Upper lobe of left lung (tissue), 4 donors: ENCODE measurements at regions not wholly inside any gene's neighbourhood (a gene's known extent, or its start where the extent isn't known, plus 50 kb on each side); places are given as distances from the start of the nearest gene placed in this dataset.

ENCODE experiments used
- EP300 ChIP-seq, 4 donors: sonication (generic); formaldehyde crosslinking; IDR thresholded peaks; one replicate each; pipeline ENCODE4 v1.5.1; 2017; ENCODE audit warnings: antibody characterized with exemption in 4 of 4, control low read depth in 2 of 4
- POLR2A ChIP-seq, 4 donors: fragments of 450-650 bp; IDR thresholded peaks; one replicate each; pipeline ENCODE4 v1.5.1; 2016 to 2017; ENCODE audit warnings: antibody characterized with exemption in 4 of 4, mild to moderate bottlenecking in 2 of 4
- TF ChIP-seq, protein P1 (sequence below), 6 experiments: fragments of 450-650 bp in 4 of 6; fragments of 200-600 bp in 2 of 6; sonication (generic) in 2 of 6; IDR thresholded peaks; one replicate each; pipeline ENCODE4 v1.5.1; 2016 to 2019; ENCODE audit warnings: antibody characterized with exemption in 6 of 6

DNA sequence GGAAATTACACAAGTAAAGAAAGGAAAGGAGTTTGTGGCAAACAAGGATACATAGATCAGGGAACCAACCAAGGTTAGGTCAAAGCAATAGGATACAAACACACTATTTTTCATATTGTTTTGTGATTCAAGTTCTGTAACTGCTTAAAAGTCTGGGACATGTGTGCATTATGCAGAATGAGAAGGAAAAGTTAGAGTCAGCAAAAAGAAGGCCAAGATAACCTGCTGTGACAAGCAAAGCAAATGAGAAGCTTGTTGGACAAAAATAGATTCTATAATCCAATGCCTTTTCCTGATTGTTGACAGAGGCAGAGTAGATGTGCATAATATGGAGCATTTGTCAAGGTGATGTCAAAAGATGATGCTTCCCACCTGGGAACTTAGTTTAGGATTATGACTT is 556.0 kb upstream of the CXADR start:
- TF ChIP-seq, protein P1, sequence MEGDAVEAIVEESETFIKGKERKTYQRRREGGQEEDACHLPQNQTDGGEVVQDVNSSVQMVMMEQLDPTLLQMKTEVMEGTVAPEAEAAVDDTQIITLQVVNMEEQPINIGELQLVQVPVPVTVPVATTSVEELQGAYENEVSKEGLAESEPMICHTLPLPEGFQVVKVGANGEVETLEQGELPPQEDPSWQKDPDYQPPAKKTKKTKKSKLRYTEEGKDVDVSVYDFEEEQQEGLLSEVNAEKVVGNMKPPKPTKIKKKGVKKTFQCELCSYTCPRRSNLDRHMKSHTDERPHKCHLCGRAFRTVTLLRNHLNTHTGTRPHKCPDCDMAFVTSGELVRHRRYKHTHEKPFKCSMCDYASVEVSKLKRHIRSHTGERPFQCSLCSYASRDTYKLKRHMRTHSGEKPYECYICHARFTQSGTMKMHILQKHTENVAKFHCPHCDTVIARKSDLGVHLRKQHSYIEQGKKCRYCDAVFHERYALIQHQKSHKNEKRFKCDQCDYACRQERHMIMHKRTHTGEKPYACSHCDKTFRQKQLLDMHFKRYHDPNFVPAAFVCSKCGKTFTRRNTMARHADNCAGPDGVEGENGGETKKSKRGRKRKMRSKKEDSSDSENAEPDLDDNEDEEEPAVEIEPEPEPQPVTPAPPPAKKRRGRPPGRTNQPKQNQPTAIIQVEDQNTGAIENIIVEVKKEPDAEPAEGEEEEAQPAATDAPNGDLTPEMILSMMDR (IDR thresholded peaks at IDR 0.05): no peak
- no peak for TF ChIP-seq POLR2A (IDR thresholded peaks at IDR 0.05)
- no peak for TF ChIP-seq EP300 (IDR thresholded peaks at IDR 0.05)
